GM12878 (cell line): ENCODE measurements at regions not wholly inside any gene's neighbourhood (a gene's known extent, or its start where the extent isn't known, plus 50 kb on each side); places are given as distances from the start of the nearest gene placed in this dataset.

Source experiments
- NR2C1 ChIP-seq: fragments of 450-650 bp; IDR thresholded peaks from 2 replicates; pipeline ENCODE4 v1.6.1; 2017; ENCODE audit warnings: antibody characterized with exemption, mild to moderate bottlenecking, moderate library complexity
- RCOR1 ChIP-seq: conservative IDR thresholded peaks from 2 replicates; pipeline ENCODE4 v1.6.1; 2012; ENCODE audit warnings: low read depth, low read length, improper control_type of control experiment
- SIN3A ChIP-seq: IDR thresholded peaks from 2 replicates; pipeline ENCODE4 v1.6.1; 2012; ENCODE audit warnings: low read depth, low read length, improper control_type of control experiment
- SP1 ChIP-seq: IDR thresholded peaks from one replicate; pipeline ENCODE4 v1.6.1; 2011; ENCODE audit warnings: low read depth, low read length
- SRF ChIP-seq, 2 experiments: IDR thresholded peaks; 2 replicates each; pipeline ENCODE4 v1.6.1; 2011; ENCODE audit warnings: low read depth in 2 of 2, low read length in 2 of 2, mild to moderate bottlenecking in 1 of 2, moderate library complexity in 1 of 2
- TARDBP ChIP-seq: IDR thresholded peaks from 2 replicates; pipeline ENCODE4 v1.6.1; 2016; ENCODE audit warnings: borderline replicate concordance
- TCF7 ChIP-seq: IDR thresholded peaks from 2 replicates; pipeline ENCODE4 v1.6.1; 2014; ENCODE audit warnings: antibody characterized with exemption, borderline replicate concordance
- ZBED1 ChIP-seq: IDR thresholded peaks from 2 replicates; pipeline ENCODE4 v1.6.1; 2016; ENCODE audit warnings: borderline replicate concordance
- ZBTB33 ChIP-seq: fragments of 450-650 bp; IDR thresholded peaks from 2 replicates; pipeline ENCODE4 v1.6.1; 2017; ENCODE audit warnings: mild to moderate bottlenecking
- TF ChIP-seq, protein P1 (sequence below), 3 experiments: IDR thresholded peaks in 2 of 3; conservative IDR thresholded peaks in 1 of 3; 2 replicates each; pipeline ENCODE4 v1.5.1; 2011; ENCODE audit warnings: low read depth in 3 of 3, low read length in 3 of 3, mild to moderate bottlenecking in 3 of 3, control low read depth in 2 of 3, moderate library complexity in 2 of 3, inconsistent platforms in 1 of 3, mixed read lengths in 1 of 3; ENCODE audit not compliant: control insufficient read depth in 2 of 3, insufficient read depth in 1 of 3; ENCODE audit errors: extremely low read depth in 1 of 3
- TF ChIP-seq, protein P2 (sequence below): IDR thresholded peaks from 2 replicates; pipeline ENCODE4 v1.6.1; 2012; ENCODE audit warnings: improper control_type of control experiment, low read depth, low read length; ENCODE audit not compliant: insufficient replicate concordance

GRCh38 chr1:58950897-58951296 lies 167.1 kb upstream of the JUN start:
- no peak for TF ChIP-seq ZBED1
- no peak for TF ChIP-seq NR2C1
- TF ChIP-seq, protein P1, sequence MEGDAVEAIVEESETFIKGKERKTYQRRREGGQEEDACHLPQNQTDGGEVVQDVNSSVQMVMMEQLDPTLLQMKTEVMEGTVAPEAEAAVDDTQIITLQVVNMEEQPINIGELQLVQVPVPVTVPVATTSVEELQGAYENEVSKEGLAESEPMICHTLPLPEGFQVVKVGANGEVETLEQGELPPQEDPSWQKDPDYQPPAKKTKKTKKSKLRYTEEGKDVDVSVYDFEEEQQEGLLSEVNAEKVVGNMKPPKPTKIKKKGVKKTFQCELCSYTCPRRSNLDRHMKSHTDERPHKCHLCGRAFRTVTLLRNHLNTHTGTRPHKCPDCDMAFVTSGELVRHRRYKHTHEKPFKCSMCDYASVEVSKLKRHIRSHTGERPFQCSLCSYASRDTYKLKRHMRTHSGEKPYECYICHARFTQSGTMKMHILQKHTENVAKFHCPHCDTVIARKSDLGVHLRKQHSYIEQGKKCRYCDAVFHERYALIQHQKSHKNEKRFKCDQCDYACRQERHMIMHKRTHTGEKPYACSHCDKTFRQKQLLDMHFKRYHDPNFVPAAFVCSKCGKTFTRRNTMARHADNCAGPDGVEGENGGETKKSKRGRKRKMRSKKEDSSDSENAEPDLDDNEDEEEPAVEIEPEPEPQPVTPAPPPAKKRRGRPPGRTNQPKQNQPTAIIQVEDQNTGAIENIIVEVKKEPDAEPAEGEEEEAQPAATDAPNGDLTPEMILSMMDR (IDR thresholded peaks at IDR 0.05 in 2 of 3, conservative IDR thresholded peaks at IDR 0.05 in 1 of 3; ENCODE audit: control insufficient read depth in 2 of 3, extremely low read depth in 1 of 3, insufficient read depth in 1 of 3, low read depth in 3 of 3, low read length in 3 of 3) = no peak
- TF ChIP-seq ZBTB33 = no peak
- TF ChIP-seq, protein P2, sequence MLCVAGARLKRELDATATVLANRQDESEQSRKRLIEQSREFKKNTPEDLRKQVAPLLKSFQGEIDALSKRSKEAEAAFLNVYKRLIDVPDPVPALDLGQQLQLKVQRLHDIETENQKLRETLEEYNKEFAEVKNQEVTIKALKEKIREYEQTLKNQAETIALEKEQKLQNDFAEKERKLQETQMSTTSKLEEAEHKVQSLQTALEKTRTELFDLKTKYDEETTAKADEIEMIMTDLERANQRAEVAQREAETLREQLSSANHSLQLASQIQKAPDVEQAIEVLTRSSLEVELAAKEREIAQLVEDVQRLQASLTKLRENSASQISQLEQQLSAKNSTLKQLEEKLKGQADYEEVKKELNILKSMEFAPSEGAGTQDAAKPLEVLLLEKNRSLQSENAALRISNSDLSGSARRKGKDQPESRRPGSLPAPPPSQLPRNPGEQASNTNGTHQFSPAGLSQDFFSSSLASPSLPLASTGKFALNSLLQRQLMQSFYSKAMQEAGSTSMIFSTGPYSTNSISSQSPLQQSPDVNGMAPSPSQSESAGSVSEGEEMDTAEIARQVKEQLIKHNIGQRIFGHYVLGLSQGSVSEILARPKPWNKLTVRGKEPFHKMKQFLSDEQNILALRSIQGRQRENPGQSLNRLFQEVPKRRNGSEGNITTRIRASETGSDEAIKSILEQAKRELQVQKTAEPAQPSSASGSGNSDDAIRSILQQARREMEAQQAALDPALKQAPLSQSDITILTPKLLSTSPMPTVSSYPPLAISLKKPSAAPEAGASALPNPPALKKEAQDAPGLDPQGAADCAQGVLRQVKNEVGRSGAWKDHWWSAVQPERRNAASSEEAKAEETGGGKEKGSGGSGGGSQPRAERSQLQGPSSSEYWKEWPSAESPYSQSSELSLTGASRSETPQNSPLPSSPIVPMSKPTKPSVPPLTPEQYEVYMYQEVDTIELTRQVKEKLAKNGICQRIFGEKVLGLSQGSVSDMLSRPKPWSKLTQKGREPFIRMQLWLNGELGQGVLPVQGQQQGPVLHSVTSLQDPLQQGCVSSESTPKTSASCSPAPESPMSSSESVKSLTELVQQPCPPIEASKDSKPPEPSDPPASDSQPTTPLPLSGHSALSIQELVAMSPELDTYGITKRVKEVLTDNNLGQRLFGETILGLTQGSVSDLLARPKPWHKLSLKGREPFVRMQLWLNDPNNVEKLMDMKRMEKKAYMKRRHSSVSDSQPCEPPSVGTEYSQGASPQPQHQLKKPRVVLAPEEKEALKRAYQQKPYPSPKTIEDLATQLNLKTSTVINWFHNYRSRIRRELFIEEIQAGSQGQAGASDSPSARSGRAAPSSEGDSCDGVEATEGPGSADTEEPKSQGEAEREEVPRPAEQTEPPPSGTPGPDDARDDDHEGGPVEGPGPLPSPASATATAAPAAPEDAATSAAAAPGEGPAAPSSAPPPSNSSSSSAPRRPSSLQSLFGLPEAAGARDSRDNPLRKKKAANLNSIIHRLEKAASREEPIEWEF = no peak
- no peak for TF ChIP-seq SIN3A
- TF ChIP-seq TARDBP = no peak
- TF ChIP-seq TCF7 = no peak
- TF ChIP-seq RCOR1 = no peak
- no peak for TF ChIP-seq SRF (IDR thresholded peaks at IDR 0.05; ENCODE audit: low read depth in 2 of 2, low read length in 2 of 2)
- TF ChIP-seq SP1 = no peak
